Islet of Langerhans (tissue), 1 donor: ENCODE measurements at regions not wholly inside any gene's neighbourhood (a gene's known extent, or its start where the extent isn't known, plus 50 kb on each side); places are given as distances from the start of the nearest gene placed in this dataset.
"Not testable (repeated sequence)": the region's sequence is repeated elsewhere in the genome, so short reads cannot be mapped to it uniquely, and the experiment has no call there.

Source experiments
- FAIRE-seq: peaks from one replicate; lab custom pipeline; 2011; peaks lifted over from hg19 to GRCh38; lab: Jason Lieb, UNC

DNA sequence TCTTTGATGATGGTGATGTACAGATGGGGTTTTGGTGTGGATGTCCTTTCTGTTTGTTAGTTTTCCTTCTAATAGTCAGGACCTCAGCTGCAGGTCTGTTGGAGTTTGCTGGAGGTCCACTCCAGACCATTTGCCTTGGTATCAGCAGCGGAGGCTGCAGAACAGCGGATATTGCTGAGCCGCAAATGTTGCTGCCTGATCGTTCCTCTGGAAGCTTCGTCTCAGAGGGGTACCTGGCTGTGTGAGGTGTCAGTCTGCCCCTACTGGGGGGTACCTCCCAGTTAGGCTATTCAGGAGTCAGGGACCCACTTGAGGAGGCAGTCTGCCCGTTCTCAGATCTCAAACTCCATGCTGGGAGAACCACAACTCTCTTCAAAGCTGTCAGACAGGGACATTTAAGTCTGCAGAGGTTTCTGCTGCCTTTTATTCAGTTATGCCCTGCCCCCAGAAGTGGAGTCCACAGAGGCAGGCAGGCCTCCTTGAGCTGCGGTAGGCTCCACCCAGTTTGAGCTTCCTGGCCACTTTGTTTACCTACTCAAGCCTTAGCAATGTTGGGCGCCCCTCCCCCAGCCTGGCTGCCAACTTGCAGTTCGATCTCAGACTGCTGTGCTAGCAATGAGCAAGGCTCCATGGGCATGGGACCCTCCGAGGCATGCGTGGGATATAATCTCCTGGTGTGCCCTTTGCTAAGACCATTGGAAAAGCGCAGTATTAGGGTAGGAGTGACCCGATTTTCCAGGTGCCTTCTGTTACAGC, 264.5 kb downstream of the MATN1 start:
- not testable (repeated sequence) for FAIRE-seq

DNA sequence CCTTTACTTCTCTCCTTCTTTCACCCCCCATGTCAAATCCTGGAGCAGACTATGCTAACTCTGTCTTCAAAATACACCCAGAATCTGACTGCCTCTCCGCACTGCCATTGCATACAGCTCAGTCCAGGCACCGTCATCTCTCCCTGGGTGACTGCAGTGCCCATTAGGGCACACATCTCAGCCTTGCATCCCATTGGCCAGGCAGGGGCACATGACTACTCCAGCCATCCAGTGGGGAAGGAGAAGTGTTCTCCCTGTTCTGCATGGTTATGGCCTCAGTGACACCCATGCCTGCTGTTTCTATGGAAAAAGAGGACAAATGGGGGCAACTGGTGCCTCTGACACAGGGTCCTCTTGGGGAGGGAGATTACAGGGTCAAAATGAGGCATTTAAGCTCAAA, 270.5 kb downstream of the MATN1 start:
- no peak for FAIRE-seq

DNA sequence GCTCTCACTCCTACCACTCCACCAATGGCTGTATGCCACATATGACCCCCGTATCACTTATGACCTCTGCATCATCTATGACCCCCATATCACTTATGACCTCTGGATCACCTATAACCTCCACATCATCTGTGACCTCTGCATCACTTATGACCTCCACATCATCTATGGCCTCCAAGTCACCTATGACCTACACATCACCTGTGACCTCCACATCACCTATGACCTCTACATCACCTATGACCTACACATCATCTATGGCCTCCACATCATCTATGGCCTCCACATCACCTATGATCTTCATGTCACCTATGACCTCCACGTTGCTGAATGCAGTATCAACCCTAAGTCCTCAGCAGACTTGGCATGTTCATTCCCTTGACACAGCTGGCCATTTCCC, 271.2 kb downstream of the MATN1 start:
- no peak for FAIRE-seq

DNA sequence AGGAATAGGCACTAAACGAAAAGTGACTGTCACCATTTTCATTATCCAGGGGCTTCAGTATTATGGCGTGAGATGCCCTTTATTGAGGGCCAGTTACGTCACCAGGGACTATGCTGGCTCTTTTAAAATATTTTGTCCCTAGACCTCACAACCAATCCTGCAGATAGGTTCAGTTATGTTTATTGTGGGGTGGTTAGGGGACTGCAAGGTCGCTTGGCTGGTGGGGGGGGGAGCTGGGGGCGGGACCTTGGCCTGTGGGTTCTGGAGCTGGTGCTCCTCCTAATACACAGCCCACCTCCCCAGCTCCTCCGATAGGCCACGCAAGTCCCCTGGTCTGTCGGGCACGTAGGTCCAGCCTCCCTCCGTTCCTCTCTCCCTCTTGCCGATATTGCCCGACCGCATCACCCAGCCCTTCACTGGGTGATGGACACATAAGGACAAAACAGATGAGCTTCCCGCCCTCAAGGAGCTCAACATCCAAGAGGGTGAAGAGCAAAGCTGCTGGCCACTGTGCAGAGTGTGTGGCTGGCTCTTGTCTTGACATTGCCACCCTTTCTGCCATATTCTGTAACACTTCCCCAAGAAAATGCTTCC, 271.8 kb downstream of the MATN1 start:
- no peak for FAIRE-seq

- no peak for FAIRE-seq
Observed at GRCh38 chr1:30450818-30451233, 272.6 kb downstream of the MATN1 start.

DNA sequence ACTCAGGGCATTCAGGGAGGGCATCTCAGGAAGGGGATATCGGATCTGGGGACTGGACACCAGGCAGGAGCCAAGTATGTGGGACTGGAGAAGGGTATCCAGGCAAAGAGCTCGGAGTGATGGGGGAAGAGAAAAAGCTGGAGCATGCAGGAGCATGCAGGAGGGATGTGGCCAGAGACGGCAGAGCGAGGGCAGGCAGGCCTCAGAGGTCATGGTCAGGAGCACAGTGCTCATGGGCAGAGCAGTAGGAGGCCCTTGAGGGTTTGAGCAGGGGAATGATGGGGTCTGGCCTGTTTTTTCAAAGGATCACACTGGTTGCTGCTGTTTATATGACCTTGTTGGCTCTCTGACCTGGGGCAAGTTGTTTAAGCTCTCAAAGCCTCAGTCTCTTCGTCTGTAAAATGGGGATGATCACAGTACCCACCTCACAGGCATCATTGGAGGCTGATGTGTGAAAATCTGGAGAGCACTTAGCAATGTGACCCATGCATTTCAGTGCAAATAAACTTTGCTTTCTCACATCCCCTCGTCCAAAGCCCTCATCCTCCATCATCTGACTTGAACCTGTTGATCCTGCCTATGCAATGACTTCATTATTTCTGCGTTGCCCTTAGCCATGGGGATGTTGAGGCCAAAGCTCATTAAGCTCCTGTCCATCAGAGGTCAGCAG, 273.1 kb downstream of the MATN1 start:
- no peak for FAIRE-seq

GRCh38 chr1:30449428-30450147, 273.8 kb downstream of the MATN1 start:
- no peak for FAIRE-seq

DNA sequence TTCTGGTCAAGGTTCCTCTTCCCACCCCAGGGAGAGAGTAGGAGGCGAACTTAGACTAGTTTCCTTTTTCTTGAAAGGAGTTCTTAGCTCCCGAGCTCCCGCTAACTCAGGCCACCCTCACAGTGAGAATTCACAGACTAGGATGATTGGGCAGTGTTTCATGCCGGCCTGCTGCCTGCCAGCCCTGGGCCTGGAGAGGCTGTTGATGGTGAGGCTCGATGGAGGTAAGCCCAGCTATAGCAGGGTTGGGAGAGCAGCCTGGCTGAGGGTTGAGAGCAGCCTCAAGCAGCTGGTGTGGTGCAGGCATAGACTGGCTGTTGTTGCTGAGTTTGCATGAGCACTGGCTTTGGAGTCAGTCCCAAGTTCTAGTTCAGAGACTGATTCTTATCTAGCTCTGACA, 274.4 kb downstream of the MATN1 start:
- no peak for FAIRE-seq

GRCh38 chr1:30447701-30448100, 275.7 kb downstream of the MATN1 start:
- FAIRE-seq: no peak

DNA sequence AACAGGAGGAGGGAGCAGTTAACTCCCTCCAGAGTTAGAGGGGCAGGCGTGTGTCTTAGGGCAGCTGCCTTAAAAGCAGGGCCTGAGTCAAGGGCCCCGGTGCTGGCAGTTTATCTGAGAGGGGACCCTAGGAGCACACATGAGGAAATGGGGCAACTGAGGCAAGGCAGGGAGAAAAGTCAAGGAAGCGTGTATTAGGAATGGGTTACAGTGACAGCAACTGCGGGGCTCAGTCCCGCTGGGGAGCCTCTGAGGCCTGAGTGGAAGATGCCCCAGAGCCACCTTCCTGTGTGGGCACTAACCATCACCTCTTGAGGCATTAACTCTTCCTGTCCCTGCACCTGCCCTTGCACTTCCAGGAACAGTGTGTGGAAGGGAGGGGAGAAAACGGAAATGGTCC, 276.3 kb downstream of the MATN1 start:
- no peak for FAIRE-seq

DNA sequence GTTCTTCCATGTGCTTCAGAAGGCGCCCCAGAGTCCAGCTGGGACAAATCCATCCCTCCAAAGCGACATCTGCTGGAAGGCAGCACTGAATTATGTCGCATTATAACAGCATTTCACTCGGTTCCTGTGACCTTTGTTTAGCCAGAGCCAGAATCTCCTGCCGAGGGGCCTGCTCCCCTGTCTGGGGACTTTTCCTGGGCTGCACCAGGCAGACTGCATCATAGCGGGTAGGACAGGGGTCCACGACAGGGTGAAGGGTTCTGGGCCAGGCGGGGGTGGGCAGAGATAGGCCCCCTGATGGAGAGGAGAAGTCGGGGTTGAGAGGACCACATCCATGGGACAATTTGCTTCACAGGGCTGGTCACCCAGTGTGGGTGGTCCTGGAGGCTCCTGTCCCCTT, 276.9 kb downstream of the MATN1 start:
- no peak for FAIRE-seq

DNA sequence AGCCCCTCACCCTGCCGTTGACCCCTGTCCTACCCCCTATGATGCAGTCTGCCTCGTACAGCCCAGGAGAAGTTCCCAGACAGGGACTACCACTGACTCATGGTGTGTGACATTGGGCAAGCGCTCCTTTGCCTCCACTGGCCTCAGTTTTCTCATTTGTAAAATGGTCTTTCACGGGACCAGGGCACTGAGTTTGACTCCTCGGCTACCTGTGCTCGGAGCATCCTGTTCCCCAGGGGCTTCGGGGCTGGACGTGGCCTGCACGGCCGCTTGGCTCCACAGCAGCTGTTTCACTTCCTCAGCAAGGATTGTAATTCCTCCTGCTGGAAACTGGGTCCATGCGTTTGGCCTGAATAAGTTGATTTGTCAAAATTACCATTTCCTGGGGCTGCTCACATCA, 277.3 kb downstream of the MATN1 start:
- no peak for FAIRE-seq

DNA sequence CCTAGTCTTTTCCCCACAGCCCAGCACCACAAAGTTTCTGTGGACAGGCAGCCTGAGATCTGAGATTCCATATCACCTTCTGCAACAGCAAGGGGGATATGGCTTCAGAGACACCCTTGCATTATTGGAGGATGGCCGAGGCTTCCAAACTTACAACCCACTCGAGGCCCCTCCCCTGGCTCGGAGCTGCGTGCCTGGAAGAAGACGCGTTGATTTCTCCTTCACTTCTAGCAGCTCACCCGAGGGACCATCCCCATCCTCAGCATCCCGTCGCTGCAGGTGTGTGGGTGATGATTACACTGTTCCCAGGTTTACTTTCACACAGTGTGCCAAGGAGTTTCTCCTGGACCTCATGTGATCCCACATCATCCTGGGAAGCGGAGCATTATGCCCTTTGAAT, 277.9 kb downstream of the MATN1 start:
- no peak for FAIRE-seq

- FAIRE-seq: no peak
Observed at GRCh38 chr1:30444850-30445249, 278.5 kb downstream of the MATN1 start.

DNA sequence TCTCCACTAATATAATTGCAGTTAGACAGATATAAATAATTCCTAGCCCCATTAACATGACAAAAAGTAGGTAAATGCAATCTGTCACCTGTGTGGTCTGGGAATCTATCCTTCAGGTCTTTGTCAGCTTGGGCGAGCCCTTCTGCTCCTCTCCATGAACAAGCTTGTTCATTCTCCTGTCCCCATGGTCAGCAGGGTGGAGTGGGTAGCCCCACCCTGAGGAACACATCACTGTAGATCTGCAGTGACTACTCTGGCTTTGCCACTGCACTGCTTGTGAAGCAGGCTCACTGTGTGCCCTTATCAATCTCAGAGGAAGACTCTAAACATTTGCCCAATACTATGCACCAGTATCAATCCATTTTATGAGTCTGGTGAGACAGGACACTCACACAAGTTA, 279.0 kb downstream of the MATN1 start:
- no peak for FAIRE-seq

- FAIRE-seq: not testable (repeated sequence)
Observed at GRCh38 chr1:30438274-30438673, 285.1 kb downstream of the MATN1 start.

DNA sequence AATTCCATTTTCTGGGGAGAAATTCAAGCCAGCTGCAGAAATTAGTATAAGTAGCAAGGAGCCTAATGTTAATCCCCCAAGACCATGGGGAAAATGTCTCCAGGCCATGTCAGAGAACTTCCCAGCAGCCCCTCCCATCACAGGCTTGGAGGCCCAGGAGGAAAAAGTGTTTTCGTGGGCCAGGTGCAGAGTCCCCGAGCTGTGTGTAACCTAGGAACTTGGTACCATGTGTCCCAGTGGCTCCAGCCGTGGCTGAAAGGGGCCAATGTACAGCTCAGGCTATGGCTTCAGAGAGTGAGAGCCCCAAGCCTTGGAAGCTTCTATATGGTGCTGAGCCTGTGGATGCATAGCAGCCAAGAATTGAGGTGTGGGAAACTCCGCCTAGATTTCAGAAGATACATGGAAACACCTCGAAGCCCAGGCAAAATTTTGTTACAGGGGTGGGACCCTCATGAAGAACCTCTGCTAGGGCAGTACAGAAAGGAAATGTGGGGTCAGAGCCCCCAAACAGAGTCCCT, 286.3 kb downstream of the MATN1 start:
- FAIRE-seq: no peak

DNA sequence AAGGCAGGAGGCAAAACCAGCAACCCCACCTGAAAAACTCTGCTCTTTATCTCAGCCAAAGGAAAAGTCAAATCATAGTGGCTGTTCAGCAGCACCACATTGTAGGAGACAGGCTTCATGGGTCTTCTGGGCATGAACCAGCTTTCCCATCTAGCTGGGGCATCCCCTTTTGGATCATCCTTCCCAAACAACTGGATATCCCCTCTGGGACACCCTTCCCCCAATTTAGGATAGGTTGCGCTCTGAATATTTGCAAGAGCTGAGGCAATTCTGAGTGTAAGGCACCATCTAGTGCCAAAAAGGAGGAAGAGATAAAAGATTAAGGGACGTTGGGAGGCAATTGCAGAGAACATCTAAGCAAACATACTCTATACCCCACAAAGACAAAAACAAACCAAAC, 295.8 kb downstream of the MATN1 start:
- FAIRE-seq: no peak

DNA sequence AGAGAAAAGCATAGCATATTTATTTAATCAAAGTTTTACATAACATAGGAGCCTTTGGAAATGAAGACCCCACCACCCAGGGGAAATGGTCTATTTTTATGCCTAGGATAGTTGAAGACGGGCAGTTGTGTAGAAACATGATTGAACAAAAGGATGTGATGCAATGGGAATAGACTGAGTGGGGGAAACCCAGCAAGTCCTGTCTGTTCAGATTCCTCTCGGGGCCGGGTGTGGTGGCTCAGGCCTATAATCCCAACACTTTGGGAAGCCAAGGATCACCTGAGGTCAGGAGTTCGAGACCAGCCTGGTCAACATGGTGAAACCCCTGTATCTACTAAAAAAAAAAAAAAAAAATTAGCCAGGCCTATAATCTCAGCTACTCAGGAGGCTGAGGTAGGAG, 298.3 kb downstream of the MATN1 start:
- no peak for FAIRE-seq

- FAIRE-seq: no peak
Observed at GRCh38 chr1:30423570-30423969, 299.8 kb downstream of the MATN1 start.

GRCh38 chr1:30422251-30422650, 301.1 kb downstream of the MATN1 start:
- FAIRE-seq: no peak

DNA sequence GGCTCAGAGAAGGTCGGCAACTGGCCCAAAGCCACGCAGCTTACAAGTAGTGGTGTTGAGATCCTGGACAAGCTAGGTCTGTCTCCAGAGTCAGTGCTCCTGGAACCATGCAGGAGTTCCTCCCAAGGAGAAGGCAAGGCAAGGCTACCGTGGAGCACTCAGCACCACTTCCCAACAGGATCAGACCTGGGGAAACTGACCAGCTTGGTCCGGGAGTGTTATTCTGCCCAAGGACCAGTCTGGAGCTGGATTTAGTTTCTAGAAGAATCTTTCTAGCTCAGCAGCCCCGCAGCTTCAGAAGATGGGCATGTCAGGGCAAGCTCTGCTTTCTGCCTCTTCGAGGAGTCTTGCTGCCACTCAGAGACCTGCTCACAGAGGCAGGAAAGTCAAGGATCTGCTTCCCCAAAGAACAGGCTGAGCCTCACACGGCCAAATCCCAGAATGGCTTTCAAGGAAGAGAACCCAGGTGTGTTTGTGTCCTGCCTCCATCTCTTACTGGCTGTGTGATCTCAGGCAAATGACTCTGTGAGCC, 302.8 kb downstream of the MATN1 start:
- FAIRE-seq: no peak

DNA sequence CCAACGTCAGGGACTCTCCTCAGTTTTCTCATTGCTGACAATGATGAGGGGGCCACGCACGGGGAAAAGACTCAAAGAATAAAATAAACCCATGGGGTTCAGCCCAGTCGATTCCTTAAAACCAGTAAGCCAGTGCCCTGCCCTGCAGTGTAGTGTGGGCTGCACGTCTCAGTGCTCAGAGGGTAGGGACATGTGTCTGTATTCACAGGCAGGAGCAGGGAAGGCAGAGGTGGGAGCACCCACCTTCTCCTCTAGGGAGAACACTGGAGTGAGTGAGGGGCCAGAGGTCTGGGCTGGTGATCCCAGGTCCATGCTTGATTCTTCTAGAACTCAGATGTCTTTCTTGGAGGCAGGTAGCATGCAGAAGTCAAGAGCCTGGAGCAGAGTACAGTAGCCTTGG, 303.6 kb downstream of the MATN1 start:
- FAIRE-seq: no peak
